Psoas muscle (tissue), 7 donors: ENCODE measurements at regions not wholly inside any gene's neighbourhood (a gene's known extent, or its start where the extent isn't known, plus 50 kb on each side); places are given as distances from the start of the nearest gene placed in this dataset.

Experiments used
- ATAC-seq, 4 donors: fragments of 200-7000 bp; cut with Tn5 transposase; one replicate each; pipeline ENCODE4 v1.9.1; 2020; ENCODE audit warnings: moderate library complexity in 3 of 4, mild to moderate bottlenecking in 2 of 4
- DNase-seq, 2 donors: peaks; one replicate each; pipeline ENCODE4 v3.0.0-alpha.2; 2020
- H3K27ac ChIP-seq: fragments of 200-600 bp; one replicate; pipeline ENCODE4 v1.8.0; 2022
- H3K27me3 ChIP-seq, 3 donors: fragments of 200-600 bp in 1 of 3; one replicate each; pipeline versions ENCODE4 v1.6.1 to v1.8.0; 2013 to 2022; ENCODE audit warnings: low read length in 2 of 3, mild to moderate bottlenecking in 2 of 3, moderate library complexity in 1 of 3; ENCODE audit not compliant: insufficient read depth in 3 of 3
- H3K36me3 ChIP-seq, 2 donors: fragments of 200-600 bp in 1 of 2; one replicate each; pipeline versions ENCODE4 v1.6.1 to v1.8.0; 2013 to 2022; ENCODE audit warnings: low read depth in 1 of 2, mild to moderate bottlenecking in 1 of 2, moderate library complexity in 1 of 2; ENCODE audit not compliant: insufficient read depth in 1 of 2
- H3K4me1 ChIP-seq: fragments of 200-600 bp; one replicate; pipeline ENCODE4 v1.8.0; 2022
- H3K4me3 ChIP-seq: fragments of 200-600 bp; one replicate; pipeline ENCODE4 v1.8.0; 2022; ENCODE audit warnings: mild to moderate bottlenecking
- H3K9me3 ChIP-seq: fragments of 200-600 bp; one replicate; pipeline ENCODE4 v1.8.0; 2022
- whole genome bisulfite sequencing, 3 donors: extraction: QIAGEN DNeasy Blood & Tissue Kit; methylation state at CpG; one replicate each; pipeline versions ENCODE4 v1.1.6 to v1.1.7; 2013; 5-methylcytosine and 5-hydroxymethylcytosine counted together
- intact Hi-C, 2 donors: fragments of 100-400 bp; cut with DNase I; formaldehyde crosslinking; loops; one replicate each; pipeline versions ENCODE4 v1.11.0 to v1.14.2; 2022
- TF ChIP-seq, protein P1 (sequence below): fragments of 200-600 bp; IDR thresholded peaks from one replicate; pipeline ENCODE4 v1.8.0; 2022; ENCODE audit warnings: antibody characterized with exemption
- donor health status: healthy with polysubstance abuse.
- donor health status: DM: no; HTN: no; CAD: no; lungs with moderate emphysema.
- donor health status: Bipolar disorder and iron deficiency.
- donor health status: healthy.
- donor health status: DM: yes; HTN: yes; CAD: no.
- donor health status: DM: no; HTN: no; CAD: no.
- donor health status: DM: yes; HTN: yes; CAD: no.

DNA sequence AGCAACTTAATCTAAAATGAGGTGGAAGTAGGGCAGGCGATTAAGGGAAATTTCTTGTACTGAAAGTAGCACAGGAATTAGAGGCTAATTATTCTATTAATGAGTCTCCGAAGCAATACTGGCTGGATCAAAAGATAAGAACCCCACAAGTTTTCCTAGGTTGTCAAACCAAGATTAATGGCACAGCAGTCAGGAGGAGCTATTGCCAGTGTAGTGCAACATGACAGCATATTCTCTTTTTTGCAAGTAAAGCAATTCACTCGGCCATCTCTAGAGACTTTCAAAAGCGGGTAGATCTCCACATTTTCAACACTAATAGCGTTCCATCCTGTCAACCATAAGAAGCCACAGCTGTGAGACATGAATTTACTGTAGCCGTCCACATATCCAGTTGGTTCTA is 81.2 kb downstream of the CYB561 start:
- Histone ChIP-seq H3K9me3 (no peaks in the 10 kb centered on the region), H3K4me3 (no peak overlapping the region), H3K4me1 (no peaks in the 10 kb centered on the region), H3K27ac (no peak overlapping the region), H3K36me3 (no peaks in the 10 kb centered on the region), H3K27me3 (no peaks in the 10 kb centered on the region)
- ATAC-seq, result no peak
- intact Hi-C loops, result no loop called here
- WGBS, 3 donors, result 46 to 57% (median 54%) methylated on average over 6 of the region's 6 CpGs
- TF ChIP-seq, protein P1, sequence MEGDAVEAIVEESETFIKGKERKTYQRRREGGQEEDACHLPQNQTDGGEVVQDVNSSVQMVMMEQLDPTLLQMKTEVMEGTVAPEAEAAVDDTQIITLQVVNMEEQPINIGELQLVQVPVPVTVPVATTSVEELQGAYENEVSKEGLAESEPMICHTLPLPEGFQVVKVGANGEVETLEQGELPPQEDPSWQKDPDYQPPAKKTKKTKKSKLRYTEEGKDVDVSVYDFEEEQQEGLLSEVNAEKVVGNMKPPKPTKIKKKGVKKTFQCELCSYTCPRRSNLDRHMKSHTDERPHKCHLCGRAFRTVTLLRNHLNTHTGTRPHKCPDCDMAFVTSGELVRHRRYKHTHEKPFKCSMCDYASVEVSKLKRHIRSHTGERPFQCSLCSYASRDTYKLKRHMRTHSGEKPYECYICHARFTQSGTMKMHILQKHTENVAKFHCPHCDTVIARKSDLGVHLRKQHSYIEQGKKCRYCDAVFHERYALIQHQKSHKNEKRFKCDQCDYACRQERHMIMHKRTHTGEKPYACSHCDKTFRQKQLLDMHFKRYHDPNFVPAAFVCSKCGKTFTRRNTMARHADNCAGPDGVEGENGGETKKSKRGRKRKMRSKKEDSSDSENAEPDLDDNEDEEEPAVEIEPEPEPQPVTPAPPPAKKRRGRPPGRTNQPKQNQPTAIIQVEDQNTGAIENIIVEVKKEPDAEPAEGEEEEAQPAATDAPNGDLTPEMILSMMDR, result no peak
- no peak for DNase-seq

DNA sequence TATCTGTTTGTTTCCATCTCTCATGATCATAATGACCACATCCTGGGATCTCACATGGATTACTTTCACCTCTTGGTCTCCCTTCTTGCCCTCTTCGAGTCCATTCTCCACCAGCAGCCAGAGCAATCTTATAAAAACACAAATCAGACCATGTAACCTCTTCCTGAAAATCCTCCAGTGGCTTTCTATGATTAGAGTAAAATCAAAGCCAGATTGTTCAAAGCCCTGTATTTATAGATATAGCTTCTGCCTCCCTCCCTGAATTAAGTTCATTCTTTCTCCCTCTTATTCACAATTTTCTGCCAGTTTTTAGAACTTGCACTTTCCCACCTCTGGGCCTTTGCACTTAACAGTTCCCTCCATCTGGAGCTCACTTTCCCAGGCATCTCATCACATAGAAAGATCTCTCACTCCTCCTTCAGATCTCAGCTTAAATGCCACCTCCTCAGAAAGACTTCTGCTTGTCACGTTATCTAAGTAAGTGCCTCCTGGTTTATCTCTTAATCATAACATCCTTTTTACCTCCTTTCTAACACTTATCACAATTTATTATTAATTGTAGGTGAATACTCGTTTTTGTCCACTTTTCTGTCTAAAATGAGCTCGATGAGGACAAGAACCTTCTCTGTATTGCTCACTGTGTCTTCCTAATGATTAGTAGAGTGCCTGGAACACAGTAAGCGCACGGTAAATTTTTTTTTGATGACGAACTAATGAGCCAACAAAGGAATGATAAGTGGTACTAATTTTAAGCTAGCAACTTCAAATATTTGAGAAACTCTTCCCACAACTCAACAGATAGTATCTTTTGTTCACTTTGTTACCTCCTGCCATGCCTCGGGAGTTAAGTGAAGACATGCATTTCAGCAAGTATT is 80.5 kb downstream of the CYB561 start:
- Histone ChIP-seq H3K9me3 (no peaks in the 10 kb centered on the region), H3K4me1 (no peaks in the 10 kb centered on the region), H3K27ac (no peak overlapping the region), H3K27me3 (no peaks in the 10 kb centered on the region), H3K36me3 (no peaks in the 10 kb centered on the region), H3K4me3 (no peak overlapping the region)
- TF ChIP-seq, protein P1, result no peak
- WGBS, 3 donors, result 62 to 73% (median 66%) methylated on average over 8 of the region's 8 CpGs
- ATAC-seq, result no peak
- intact Hi-C loops, result no loop called here
- DNase-seq, result no peak

DNA sequence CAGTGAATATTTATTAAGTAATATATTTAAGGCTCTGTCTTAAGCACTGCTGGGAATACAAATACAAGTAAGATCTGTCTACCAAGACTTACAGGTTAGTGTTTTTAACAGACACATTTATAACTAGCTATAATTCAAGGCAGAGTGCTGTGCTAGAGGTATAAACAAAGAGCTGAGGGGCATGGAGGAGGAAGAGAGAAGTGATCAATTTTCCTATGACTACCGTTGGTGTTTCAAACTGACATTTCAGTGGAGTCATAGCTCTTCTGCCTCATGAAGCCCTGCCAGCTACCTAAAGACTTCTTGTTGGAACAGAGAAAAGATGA is 79.9 kb downstream of the CYB561 start:
- TF ChIP-seq, protein P1, result no peak
- Histone ChIP-seq H3K36me3 (no peaks in the 10 kb centered on the region), H3K9me3 (no peaks in the 10 kb centered on the region), H3K4me1 (no peaks in the 10 kb centered on the region), H3K27me3 (no peaks in the 10 kb centered on the region), H3K27ac (no peak overlapping the region), H3K4me3 (no peak overlapping the region)
- DNase-seq (no peak), ATAC-seq (no peak)
- intact Hi-C loops, result no loop called here
- WGBS, 3 donors, result 21 to 36% (median 24%) methylated on average over 1 of the region's 1 CpG

DNA sequence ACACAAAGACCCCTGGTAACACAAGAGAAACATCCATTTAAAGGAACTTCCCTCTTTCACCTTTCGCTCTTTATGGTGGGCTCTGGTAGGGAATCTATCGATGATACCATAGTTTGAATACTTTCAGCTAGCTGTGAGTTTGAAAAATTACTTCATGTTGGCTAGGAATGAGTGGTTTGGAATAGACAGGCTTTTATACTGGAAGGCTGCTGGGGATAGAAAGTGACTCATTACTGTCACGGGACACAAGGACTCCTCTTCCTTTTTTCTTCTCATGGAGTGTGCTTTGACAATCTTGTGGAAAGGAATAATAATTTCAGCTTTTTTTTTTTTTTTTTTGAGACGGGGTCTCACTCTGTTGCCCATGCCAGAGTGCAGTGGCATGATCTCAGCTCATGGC is 76.9 kb downstream of the CYB561 start:
- no peaks in the 10 kb centered on the region for H3K27me3 ChIP-seq
- H3K27ac ChIP-seq, result no peak overlapping the region
- DNase-seq (no peak), ATAC-seq (no peak)
- no peak overlapping the region for H3K4me3 ChIP-seq
- intact Hi-C loops, result no loop called here
- H3K9me3 ChIP-seq, result no peaks in the 10 kb centered on the region
- H3K36me3 ChIP-seq, result no peaks in the 10 kb centered on the region
- H3K4me1 ChIP-seq, result no peaks in the 10 kb centered on the region
- WGBS, 3 donors, result 67 to 83% (median 73%) methylated on average over 4 of the region's 4 CpGs
- TF ChIP-seq, protein P1, result no peak

DNA sequence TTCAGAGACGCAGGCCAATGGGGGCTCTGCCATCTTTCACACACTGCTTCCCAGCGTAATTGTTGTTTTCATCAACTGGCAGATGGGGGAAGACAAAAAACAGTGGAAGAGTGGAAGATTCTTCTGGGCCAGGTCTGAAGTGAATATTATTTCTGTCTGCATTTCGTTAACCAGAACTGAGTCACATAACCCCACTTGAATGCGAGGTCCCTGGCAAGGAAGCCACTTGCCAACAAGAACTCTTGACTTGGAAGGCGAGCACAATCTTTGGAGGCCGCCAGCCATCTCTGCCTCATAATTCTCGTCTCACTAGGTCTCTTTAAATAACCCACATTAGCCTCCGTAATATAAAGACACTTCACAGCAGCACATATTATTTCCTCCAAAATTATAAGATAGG is 75.4 kb downstream of the CYB561 start:
- TF ChIP-seq, protein P1, result no peak
- Histone ChIP-seq H3K27ac (no peak overlapping the region), H3K9me3 (no peaks in the 10 kb centered on the region), H3K27me3 (peaks cover 0 to 3% (median 0%) of the 10 kb centered on the region in 3 donors), H3K36me3 (no peaks in the 10 kb centered on the region), H3K4me3 (no peak overlapping the region), H3K4me1 (no peaks in the 10 kb centered on the region)
- intact Hi-C loops, result no loop called here
- DNase-seq (no peak), ATAC-seq (no peak)
- 87 to 96% (median 90%) methylated on average over 8 of the region's 8 CpGs for WGBS, 3 donors
